ENCODE measurements at regions not wholly inside any gene's neighbourhood (a gene's known extent, or its start where the extent isn't known, plus 50 kb on each side); places are given as distances from the start of the nearest gene placed in this dataset.

GRCh38 chr3:140752499-140752898 is 74.6 kb downstream of the TRIM42 start:
- Histone ChIP-seq H3F3A (ENCODE audit: low read depth) (no peaks in the 10 kb centered on the region), H3K36me3 (no peaks in the 10 kb centered on the region), H2AFZ (replicated peaks) (no peak overlapping the region), H3K79me2 (ENCODE audit: low read depth) (no peaks in the 10 kb centered on the region), H3K9ac (no peak overlapping the region), H3K4me3 (no peak overlapping the region), H3K27ac (no peak overlapping the region), H4K20me1 (ENCODE audit: low read depth) (no peaks in the 10 kb centered on the region), H3K27me3 (no peaks in the 10 kb centered on the region), H3K4me1 (no peaks in the 10 kb centered on the region), H3K9me3 (ENCODE audit: low read depth) (no peaks in the 10 kb centered on the region), H3K4me2 (no peak overlapping the region)
- no peaks in the 10 kb centered on the region for H3K36me3 Mint-ChIP-seq
- peaks cover 11% of the 10 kb centered on the region for H3K27me3 Mint-ChIP-seq (ENCODE audit: insufficient read depth, low read depth)
- no peak overlapping the region for H3K27ac Mint-ChIP-seq
- no peaks in the 10 kb centered on the region for H3K9me3 Mint-ChIP-seq
- TF ChIP-seq EZH2phosphoT487 (IDR thresholded peaks at IDR 0.05) (no peak), CTCF (IDR thresholded peaks at IDR 0.05) (no peak), EZH2 (IDR thresholded peaks at IDR 0.05) (no peak)
- no peaks in the 10 kb centered on the region for H3K4me1 Mint-ChIP-seq
- no peak overlapping the region for H3K4me3 Mint-ChIP-seq
- DNase-seq (ENCODE audit: low spot score) = no peak

GRCh38 chr3:140753865-140754754 is 76.2 kb downstream of the TRIM42 start:
- no peaks in the 10 kb centered on the region for H3K27me3 ChIP-seq
- H3K4me2 ChIP-seq = no peak overlapping the region
- Mint-ChIP-seq H3K4me3 (no peak overlapping the region), H3K36me3 (no peaks in the 10 kb centered on the region), H3K27ac (no peak overlapping the region), H3K9me3 (no peaks in the 10 kb centered on the region), H3K27me3 (ENCODE audit: insufficient read depth, low read depth) (peaks cover 14% of the 10 kb centered on the region), H3K4me1 (no peaks in the 10 kb centered on the region)
- no peak for DNase-seq (ENCODE audit: low spot score)
- no peaks in the 10 kb centered on the region for H3K79me2 ChIP-seq (ENCODE audit: low read depth)
- TF ChIP-seq EZH2phosphoT487 (IDR thresholded peaks at IDR 0.05) (no peak), EZH2 (IDR thresholded peaks at IDR 0.05) (no peak), CTCF (IDR thresholded peaks at IDR 0.05) (no peak)
- H3K4me3 ChIP-seq = no peak overlapping the region
- H3K4me1 ChIP-seq = no peaks in the 10 kb centered on the region
- H3F3A ChIP-seq (ENCODE audit: low read depth) = no peaks in the 10 kb centered on the region
- no peaks in the 10 kb centered on the region for H3K36me3 ChIP-seq
- no peaks in the 10 kb centered on the region for H3K9me3 ChIP-seq (ENCODE audit: low read depth)
- no peaks in the 10 kb centered on the region for H4K20me1 ChIP-seq (ENCODE audit: low read depth)
- no peak overlapping the region for H3K27ac ChIP-seq
- H3K9ac ChIP-seq = no peak overlapping the region
- H2AFZ ChIP-seq (replicated peaks) = no peak overlapping the region

GRCh38 chr3:140754936-140755335 is 77.1 kb downstream of the TRIM42 start:
- no peak overlapping the region for H2AFZ ChIP-seq (replicated peaks)
- no peak for DNase-seq (ENCODE audit: low spot score)
- no peak for TF ChIP-seq CTCF (IDR thresholded peaks at IDR 0.05)
- TF ChIP-seq EZH2 (IDR thresholded peaks at IDR 0.05) = no peak
- no peak for TF ChIP-seq EZH2phosphoT487 (IDR thresholded peaks at IDR 0.05)
- H3K9ac ChIP-seq = no peak overlapping the region
- H3K36me3 ChIP-seq = no peaks in the 10 kb centered on the region
- Mint-ChIP-seq H3K27me3 (ENCODE audit: insufficient read depth, low read depth) (peaks cover 10% of the 10 kb centered on the region), H3K36me3 (no peaks in the 10 kb centered on the region), H3K9me3 (no peaks in the 10 kb centered on the region), H3K4me3 (no peak overlapping the region), H3K27ac (no peak overlapping the region), H3K4me1 (no peaks in the 10 kb centered on the region)
- no peak overlapping the region for H3K4me3 ChIP-seq
- no peak overlapping the region for H3K27ac ChIP-seq
- H3K27me3 ChIP-seq = no peaks in the 10 kb centered on the region
- no peaks in the 10 kb centered on the region for H3K79me2 ChIP-seq (ENCODE audit: low read depth)
- no peaks in the 10 kb centered on the region for H4K20me1 ChIP-seq (ENCODE audit: low read depth)
- H3F3A ChIP-seq (ENCODE audit: low read depth) = no peaks in the 10 kb centered on the region
- no peak overlapping the region for H3K4me2 ChIP-seq
- no peaks in the 10 kb centered on the region for H3K4me1 ChIP-seq
- H3K9me3 ChIP-seq (ENCODE audit: low read depth) = no peaks in the 10 kb centered on the region
